ENCODE measurements at regions not wholly inside any gene's neighbourhood (a gene's known extent, or its start where the extent isn't known, plus 50 kb on each side); places are given as distances from the start of the nearest gene placed in this dataset.

GRCh38 chr5:130706696-130707095, 458.4 kb downstream of the HINT1 start:
- H3K9ac ChIP-seq (ENCODE audit: low read length) = no peak overlapping the region
- no peaks in the 10 kb centered on the region for H3K36me3 ChIP-seq (ENCODE audit: insufficient read depth, low read length)
- H3K27ac ChIP-seq (ENCODE audit: low read depth, low read length) = no peak overlapping the region
- H3K27me3 ChIP-seq (ENCODE audit: control insufficient read depth in 1 of 2, insufficient read depth in 2 of 2, low read length in 2 of 2) = no peaks in the 10 kb centered on the region
- H3K4me1 ChIP-seq (ENCODE audit: insufficient read depth, low read length) = no peaks in the 10 kb centered on the region
- no peak overlapping the region for H3K4me3 ChIP-seq (ENCODE audit: low read depth in 1 of 2, low read length in 2 of 2)
- no peaks in the 10 kb centered on the region for H3K9me3 ChIP-seq (ENCODE audit: low read length)

DNA sequence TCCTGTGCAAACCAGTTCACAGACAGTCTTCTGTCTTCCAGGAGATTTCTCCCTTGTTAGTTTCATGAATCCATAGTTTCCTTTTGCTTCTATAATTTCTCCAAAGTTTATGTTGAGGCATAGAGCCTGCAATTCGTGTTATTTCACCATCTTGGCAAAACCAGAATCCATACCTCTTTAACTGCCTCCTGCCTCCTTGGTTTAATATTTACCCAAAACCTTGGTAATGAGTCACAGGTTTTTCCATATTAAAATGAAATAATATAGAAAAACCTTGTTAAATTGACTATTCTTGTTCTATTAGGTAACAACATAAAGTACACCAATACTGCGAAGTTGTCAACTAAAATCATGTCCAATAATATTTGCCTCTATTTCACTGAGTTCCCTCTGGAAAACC, 459.7 kb downstream of the HINT1 start:
- H3K36me3 ChIP-seq (ENCODE audit: insufficient read depth, low read length) = no peaks in the 10 kb centered on the region

GRCh38 chr5:130693509-130693908, 471.5 kb downstream of the HINT1 start:
- H3K9me3 ChIP-seq (ENCODE audit: low read length) = no peaks in the 10 kb centered on the region
- no peak overlapping the region for H3K9ac ChIP-seq (ENCODE audit: low read length)
- no peaks in the 10 kb centered on the region for H3K36me3 ChIP-seq (ENCODE audit: insufficient read depth, low read length)
- no peak overlapping the region for H3K4me3 ChIP-seq (ENCODE audit: low read depth in 1 of 2, low read length in 2 of 2)
- no peak overlapping the region for H3K27ac ChIP-seq (ENCODE audit: low read depth, low read length)
- no peaks in the 10 kb centered on the region for H3K27me3 ChIP-seq (ENCODE audit: control insufficient read depth in 1 of 2, insufficient read depth in 2 of 2, low read length in 2 of 2)
- no peaks in the 10 kb centered on the region for H3K4me1 ChIP-seq (ENCODE audit: insufficient read depth, low read length)

More for the DNA sequence above, 459.7 kb downstream of the HINT1 start:
- Histone ChIP-seq H3K4me3 (ENCODE audit: low read depth in 1 of 2, low read length in 2 of 2) (no peak overlapping the region), H3K27ac (ENCODE audit: low read depth, low read length) (no peak overlapping the region), H3K4me1 (ENCODE audit: insufficient read depth, low read length) (no peaks in the 10 kb centered on the region), H3K27me3 (ENCODE audit: control insufficient read depth in 1 of 2, insufficient read depth in 2 of 2, low read length in 2 of 2) (no peaks in the 10 kb centered on the region), H3K9me3 (ENCODE audit: low read length) (no peaks in the 10 kb centered on the region), H3K9ac (ENCODE audit: low read length) (no peak overlapping the region)

DNA sequence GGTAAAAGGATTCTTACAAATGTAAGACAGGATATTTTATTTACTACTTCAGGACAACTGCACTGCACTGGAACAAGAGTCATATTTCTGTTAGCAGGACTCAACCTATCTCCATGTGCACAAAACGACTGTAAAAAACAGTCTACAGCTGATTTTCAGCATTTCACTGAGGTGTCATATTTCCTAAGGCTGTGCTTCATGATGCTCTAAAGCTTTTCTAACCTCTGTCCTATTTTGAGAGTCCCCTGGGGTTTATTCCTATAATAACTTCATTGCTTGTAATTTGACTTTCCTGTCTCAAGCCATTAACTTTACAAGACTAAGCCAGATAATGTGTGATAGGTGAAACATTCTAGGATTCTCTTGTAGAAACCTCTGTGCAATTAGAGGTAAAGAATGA, 472.3 kb downstream of the HINT1 start:
- no peak overlapping the region for H3K27ac ChIP-seq (ENCODE audit: low read depth, low read length)
- no peaks in the 10 kb centered on the region for H3K36me3 ChIP-seq (ENCODE audit: insufficient read depth, low read length)
- no peaks in the 10 kb centered on the region for H3K4me1 ChIP-seq (ENCODE audit: insufficient read depth, low read length)
- no peaks in the 10 kb centered on the region for H3K27me3 ChIP-seq (ENCODE audit: control insufficient read depth in 1 of 2, insufficient read depth in 2 of 2, low read length in 2 of 2)
- H3K9ac ChIP-seq (ENCODE audit: low read length) = no peak overlapping the region
- H3K4me3 ChIP-seq (ENCODE audit: low read depth in 1 of 2, low read length in 2 of 2) = no peak overlapping the region
- no peaks in the 10 kb centered on the region for H3K9me3 ChIP-seq (ENCODE audit: low read length)

DNA sequence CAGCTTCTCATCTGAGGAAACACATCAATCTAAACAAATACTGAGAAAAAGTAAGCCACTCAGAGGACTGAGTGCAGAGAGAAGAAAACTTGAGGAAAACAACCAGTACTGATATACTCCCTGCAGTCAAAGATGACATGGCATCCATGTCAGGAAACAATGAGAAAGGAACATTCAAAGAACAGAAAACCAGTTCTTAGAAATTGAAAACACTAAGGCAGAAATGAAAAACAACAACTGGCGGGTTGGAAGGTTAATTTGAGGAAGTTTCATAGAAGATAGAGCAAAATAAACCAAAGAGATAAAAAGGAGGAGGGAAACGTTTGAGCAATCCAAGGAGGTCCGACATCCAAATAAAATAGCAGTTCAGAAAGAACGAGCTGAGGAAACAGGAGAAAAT, 475.2 kb downstream of the HINT1 start:
- Histone ChIP-seq H3K27me3 (ENCODE audit: control insufficient read depth in 1 of 2, insufficient read depth in 2 of 2, low read length in 2 of 2) (peaks cover 0 to 3% of the 10 kb centered on the region in 2 donors), H3K36me3 (ENCODE audit: insufficient read depth, low read length) (no peaks in the 10 kb centered on the region), H3K4me1 (ENCODE audit: insufficient read depth, low read length) (no peaks in the 10 kb centered on the region), H3K9ac (ENCODE audit: low read length) (no peak overlapping the region), H3K27ac (ENCODE audit: low read depth, low read length) (no peak overlapping the region), H3K4me3 (ENCODE audit: low read depth in 1 of 2, low read length in 2 of 2) (no peak overlapping the region), H3K9me3 (ENCODE audit: low read length) (no peaks in the 10 kb centered on the region)

DNA sequence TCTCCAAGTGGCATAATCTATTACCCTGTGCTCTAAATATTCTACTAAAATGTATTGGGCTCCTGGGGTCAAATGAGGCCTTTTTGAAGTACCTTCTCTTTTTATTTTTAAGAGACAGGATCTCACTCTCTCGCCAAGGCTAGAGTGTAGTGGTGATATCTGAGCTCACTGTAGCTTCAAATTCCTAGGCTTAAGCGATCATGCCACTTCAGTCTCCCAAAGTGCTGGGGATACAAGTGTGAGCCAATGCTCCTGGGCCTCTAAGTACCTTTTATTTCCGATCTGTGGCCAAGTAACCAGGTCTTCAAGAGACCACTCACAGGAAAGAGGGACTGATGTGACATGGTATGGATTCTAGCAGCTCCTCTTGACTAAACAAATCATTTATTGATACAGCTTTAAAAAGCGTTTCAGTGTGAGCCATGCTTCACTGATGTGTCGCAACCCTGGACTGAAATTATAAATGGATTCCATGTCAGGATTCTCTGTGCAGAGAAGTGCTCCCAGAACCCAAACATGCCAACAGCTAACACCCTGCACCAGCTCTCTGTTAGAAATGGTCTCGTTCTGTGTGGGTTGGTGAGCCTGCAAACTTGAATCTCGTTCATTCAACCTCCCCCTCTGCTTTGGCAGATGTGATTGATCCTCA, 477.8 kb downstream of the HINT1 start:
- Histone ChIP-seq H3K9ac (ENCODE audit: low read length) (no peak overlapping the region), H3K4me3 (ENCODE audit: low read depth in 1 of 2, low read length in 2 of 2) (no peak overlapping the region), H3K36me3 (ENCODE audit: insufficient read depth, low read length) (no peaks in the 10 kb centered on the region), H3K4me1 (ENCODE audit: insufficient read depth, low read length) (no peaks in the 10 kb centered on the region), H3K9me3 (ENCODE audit: low read length) (no peaks in the 10 kb centered on the region), H3K27me3 (ENCODE audit: control insufficient read depth in 1 of 2, insufficient read depth in 2 of 2, low read length in 2 of 2) (peaks cover 0 to 3% of the 10 kb centered on the region in 2 donors), H3K27ac (ENCODE audit: low read depth, low read length) (no peak overlapping the region)

GRCh38 chr5:130678637-130679036, 486.4 kb downstream of the HINT1 start:
- H3K9ac ChIP-seq (ENCODE audit: low read length) = no peak overlapping the region
- no peaks in the 10 kb centered on the region for H3K4me1 ChIP-seq (ENCODE audit: insufficient read depth, low read length)
- H3K36me3 ChIP-seq (ENCODE audit: insufficient read depth, low read length) = no peaks in the 10 kb centered on the region
- no peak overlapping the region for H3K4me3 ChIP-seq (ENCODE audit: low read depth in 1 of 2, low read length in 2 of 2)
- H3K27me3 ChIP-seq (ENCODE audit: control insufficient read depth in 1 of 2, insufficient read depth in 2 of 2, low read length in 2 of 2) = no peaks in the 10 kb centered on the region
- H3K27ac ChIP-seq (ENCODE audit: low read depth, low read length) = no peak overlapping the region
- no peaks in the 10 kb centered on the region for H3K9me3 ChIP-seq (ENCODE audit: low read length)

DNA sequence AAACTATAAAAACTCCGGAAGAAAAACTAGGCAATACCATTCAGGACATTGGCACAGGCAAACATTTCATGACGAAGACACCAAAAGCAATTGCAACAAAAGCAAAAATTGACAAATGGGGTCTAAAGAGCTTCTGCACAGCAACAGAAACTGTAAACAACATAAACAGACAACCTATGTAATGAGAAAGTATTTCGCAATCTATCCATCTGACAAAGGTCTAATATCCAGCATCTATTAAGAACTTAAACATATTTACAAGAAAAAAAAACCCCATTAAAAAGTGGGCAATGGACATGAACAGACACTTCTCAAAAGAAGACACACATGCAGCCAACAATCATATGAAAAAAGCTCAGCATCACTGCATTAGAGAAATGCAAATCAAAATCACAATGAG, 498.6 kb downstream of the HINT1 start:
- no peaks in the 10 kb centered on the region for H3K9me3 ChIP-seq (ENCODE audit: low read length)
- no peaks in the 10 kb centered on the region for H3K36me3 ChIP-seq (ENCODE audit: insufficient read depth, low read length)
- no peak overlapping the region for H3K27ac ChIP-seq (ENCODE audit: low read depth, low read length)
- H3K4me1 ChIP-seq (ENCODE audit: insufficient read depth, low read length) = no peaks in the 10 kb centered on the region
- H3K4me3 ChIP-seq (ENCODE audit: low read depth in 1 of 2, low read length in 2 of 2) = no peak overlapping the region
- H3K9ac ChIP-seq (ENCODE audit: low read length) = no peak overlapping the region
- H3K27me3 ChIP-seq (ENCODE audit: control insufficient read depth in 1 of 2, insufficient read depth in 2 of 2, low read length in 2 of 2) = no peaks in the 10 kb centered on the region

GRCh38 chr5:130652176-130652575, 512.9 kb downstream of the HINT1 start:
- Histone ChIP-seq H3K27me3 (ENCODE audit: control insufficient read depth in 1 of 2, insufficient read depth in 2 of 2, low read length in 2 of 2) (no peaks in the 10 kb centered on the region), H3K36me3 (ENCODE audit: insufficient read depth, low read length) (no peaks in the 10 kb centered on the region), H3K9me3 (ENCODE audit: low read length) (no peaks in the 10 kb centered on the region), H3K4me1 (ENCODE audit: insufficient read depth, low read length) (no peaks in the 10 kb centered on the region), H3K4me3 (ENCODE audit: low read depth in 1 of 2, low read length in 2 of 2) (no peak overlapping the region), H3K27ac (ENCODE audit: low read depth, low read length) (no peak overlapping the region), H3K9ac (ENCODE audit: low read length) (no peak overlapping the region)

DNA sequence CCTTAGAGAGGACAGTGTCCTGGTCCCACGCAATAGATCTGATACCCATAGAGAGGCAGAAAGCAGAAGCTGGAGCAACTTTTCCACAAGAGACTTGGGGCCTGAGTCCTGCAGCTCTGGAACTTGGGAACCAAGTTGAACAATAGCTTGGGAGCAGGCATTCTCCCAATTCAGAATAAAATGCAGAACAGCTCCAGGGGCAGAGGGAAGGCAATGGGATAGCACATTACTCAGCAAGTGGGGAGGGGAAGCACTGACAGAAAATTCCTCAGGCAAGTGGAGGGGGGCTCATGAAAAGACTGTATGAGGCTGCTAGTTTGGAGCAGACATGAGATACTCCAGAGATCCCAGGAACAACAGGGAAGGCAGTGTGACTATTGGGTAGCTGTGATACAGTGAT, 513.6 kb downstream of the HINT1 start:
- H3K27ac ChIP-seq (ENCODE audit: low read depth, low read length) = no peak overlapping the region
- H3K36me3 ChIP-seq (ENCODE audit: insufficient read depth, low read length) = no peaks in the 10 kb centered on the region
- H3K27me3 ChIP-seq (ENCODE audit: control insufficient read depth in 1 of 2, insufficient read depth in 2 of 2, low read length in 2 of 2) = no peaks in the 10 kb centered on the region
- no peak overlapping the region for H3K4me3 ChIP-seq (ENCODE audit: low read depth in 1 of 2, low read length in 2 of 2)
- H3K4me1 ChIP-seq (ENCODE audit: insufficient read depth, low read length) = no peaks in the 10 kb centered on the region
- H3K9me3 ChIP-seq (ENCODE audit: low read length) = no peaks in the 10 kb centered on the region
- no peak overlapping the region for H3K9ac ChIP-seq (ENCODE audit: low read length)

DNA sequence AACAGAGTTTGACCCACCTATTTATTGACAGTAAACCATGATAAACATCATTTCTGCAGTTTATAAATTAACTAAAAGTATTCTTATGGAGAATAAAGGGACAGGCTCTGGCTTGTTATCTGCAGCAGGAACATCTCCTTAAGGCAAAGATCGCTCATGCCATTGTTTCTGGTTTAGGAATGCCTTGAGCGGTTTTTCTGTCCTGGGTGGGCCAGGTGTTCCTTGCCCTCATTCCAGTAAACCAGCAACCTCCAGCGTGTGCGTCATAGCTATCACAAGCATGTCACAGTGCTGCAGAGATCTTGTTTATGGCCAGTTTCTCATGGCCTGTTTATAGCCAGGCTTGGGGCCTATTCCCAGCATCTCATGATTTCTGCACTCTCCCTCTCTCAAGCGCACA, 521.7 kb downstream of the HINT1 start:
- H3K4me1 ChIP-seq (ENCODE audit: insufficient read depth, low read length) = no peaks in the 10 kb centered on the region
- no peak overlapping the region for H3K27ac ChIP-seq (ENCODE audit: low read depth, low read length)
- H3K36me3 ChIP-seq (ENCODE audit: insufficient read depth, low read length) = no peaks in the 10 kb centered on the region
- H3K27me3 ChIP-seq (ENCODE audit: control insufficient read depth in 1 of 2, insufficient read depth in 2 of 2, low read length in 2 of 2) = no peaks in the 10 kb centered on the region
- no peak overlapping the region for H3K9ac ChIP-seq (ENCODE audit: low read length)
- H3K4me3 ChIP-seq (ENCODE audit: low read depth in 1 of 2, low read length in 2 of 2) = no peak overlapping the region
- H3K9me3 ChIP-seq (ENCODE audit: low read length) = no peaks in the 10 kb centered on the region

DNA sequence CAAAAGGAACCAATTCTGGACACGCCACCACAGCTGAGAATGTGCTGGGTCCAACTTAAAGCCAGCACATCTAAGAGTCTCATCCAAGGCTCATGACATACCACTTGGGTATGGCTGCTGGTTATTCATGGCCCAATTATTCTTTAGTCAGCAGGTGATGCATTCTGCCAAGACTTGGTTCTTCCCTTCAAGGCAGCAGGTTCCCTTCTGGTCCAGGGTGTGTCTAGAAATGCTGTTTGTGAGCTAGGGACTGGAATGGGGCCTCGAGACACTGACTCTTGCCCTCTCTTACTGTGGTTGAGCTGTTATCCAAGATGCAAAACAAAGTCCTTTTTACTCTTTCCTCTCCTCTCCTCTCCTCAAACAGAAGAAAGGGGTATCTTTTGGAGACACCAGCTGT, 522.6 kb downstream of the HINT1 start:
- no peaks in the 10 kb centered on the region for H3K36me3 ChIP-seq (ENCODE audit: insufficient read depth, low read length)
- H3K9ac ChIP-seq (ENCODE audit: low read length) = no peak overlapping the region
- no peaks in the 10 kb centered on the region for H3K27me3 ChIP-seq (ENCODE audit: control insufficient read depth in 1 of 2, insufficient read depth in 2 of 2, low read length in 2 of 2)
- H3K9me3 ChIP-seq (ENCODE audit: low read length) = no peaks in the 10 kb centered on the region
- no peaks in the 10 kb centered on the region for H3K4me1 ChIP-seq (ENCODE audit: insufficient read depth, low read length)
- H3K4me3 ChIP-seq (ENCODE audit: low read depth in 1 of 2, low read length in 2 of 2) = no peak overlapping the region
- H3K27ac ChIP-seq (ENCODE audit: low read depth, low read length) = no peak overlapping the region

Data from muscle layer of colon (tissue), 2 donors.